ENCODE measurements at regions not wholly inside any gene's neighbourhood (a gene's known extent, or its start where the extent isn't known, plus 50 kb on each side); places are given as distances from the start of the nearest gene placed in this dataset.
A peak's percentile ranks its signal among the peaks of the same experiment; 100 is the strongest.

DNA sequence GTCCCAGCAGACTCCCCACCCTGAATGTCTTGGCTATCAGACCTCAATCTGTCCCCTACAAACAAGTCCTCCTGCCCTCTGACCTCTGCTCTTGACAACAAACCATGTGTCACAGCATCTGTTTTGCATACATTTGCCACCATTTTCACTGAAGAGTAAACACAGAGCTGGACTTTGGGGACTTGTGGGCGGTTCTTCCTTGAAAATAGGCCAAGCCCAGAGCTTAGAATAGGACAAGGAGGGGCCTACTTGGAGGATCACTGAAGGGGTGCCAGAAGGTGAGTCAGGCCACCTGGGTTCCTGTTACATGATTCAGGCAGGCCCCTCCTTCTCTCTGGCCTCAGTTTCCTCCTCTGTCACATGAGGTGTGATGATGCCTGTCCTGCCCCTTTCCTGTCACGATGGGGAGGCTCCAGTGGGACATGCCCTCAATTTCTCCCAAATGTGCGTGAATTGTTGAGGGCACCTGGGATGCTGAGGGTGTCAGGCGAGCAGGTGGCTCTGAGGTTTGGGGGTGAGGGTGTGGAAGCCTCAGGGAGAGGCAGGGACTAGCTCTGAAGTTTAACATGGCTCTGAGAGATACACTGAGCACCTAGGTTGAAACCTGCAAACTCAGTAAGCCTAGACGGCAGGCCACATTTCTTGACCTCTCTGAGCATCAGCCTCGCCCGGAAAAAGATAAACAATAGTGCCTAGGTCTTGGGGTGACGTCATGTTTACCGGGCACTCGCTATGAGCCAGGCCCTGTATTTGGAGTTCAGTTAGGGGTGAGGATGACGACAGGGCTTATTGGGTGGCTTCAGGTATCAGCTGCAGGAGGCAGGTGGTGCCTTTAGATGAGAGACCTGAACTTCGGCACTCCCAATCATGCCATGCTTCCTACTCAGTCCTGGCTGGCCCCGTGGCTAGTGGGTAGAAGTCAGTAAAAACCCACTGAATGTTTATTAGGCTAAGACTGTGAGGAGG is 107.6 kb upstream of the PITX1 start:
- no peaks in the 10 kb centered on the region for H3K36me3 ChIP-seq
- H3K27ac ChIP-seq = peak overlapping the region in 2 of 4 donors; percentile 70 to 75
- intact Hi-C loops (cut with DNase I) = loop anchor here (5.0 kb wide), 1 partner anchor 51 kb away; no protein-coding TSS in a partner anchor
- no peaks in the 10 kb centered on the region for H3K9me3 ChIP-seq
- 30 to 74% methylated on average over 13 of the region's 13 CpGs for WGBS, 2 donors
- H3K27me3 ChIP-seq = no peaks in the 10 kb centered on the region
- peaks cover 0 to 43% (median 39%) of the 10 kb centered on the region in 4 donors for H3K4me1 ChIP-seq
- H3K4me3 ChIP-seq = no peak overlapping the region
- TF ChIP-seq POLR2A (IDR thresholded peaks at IDR 0.05) (no peak), EP300 (IDR thresholded peaks at IDR 0.05) (no peak), POLR2AphosphoS5 (IDR thresholded peaks at IDR 0.05) (no peak)
- TF ChIP-seq, protein P1, sequence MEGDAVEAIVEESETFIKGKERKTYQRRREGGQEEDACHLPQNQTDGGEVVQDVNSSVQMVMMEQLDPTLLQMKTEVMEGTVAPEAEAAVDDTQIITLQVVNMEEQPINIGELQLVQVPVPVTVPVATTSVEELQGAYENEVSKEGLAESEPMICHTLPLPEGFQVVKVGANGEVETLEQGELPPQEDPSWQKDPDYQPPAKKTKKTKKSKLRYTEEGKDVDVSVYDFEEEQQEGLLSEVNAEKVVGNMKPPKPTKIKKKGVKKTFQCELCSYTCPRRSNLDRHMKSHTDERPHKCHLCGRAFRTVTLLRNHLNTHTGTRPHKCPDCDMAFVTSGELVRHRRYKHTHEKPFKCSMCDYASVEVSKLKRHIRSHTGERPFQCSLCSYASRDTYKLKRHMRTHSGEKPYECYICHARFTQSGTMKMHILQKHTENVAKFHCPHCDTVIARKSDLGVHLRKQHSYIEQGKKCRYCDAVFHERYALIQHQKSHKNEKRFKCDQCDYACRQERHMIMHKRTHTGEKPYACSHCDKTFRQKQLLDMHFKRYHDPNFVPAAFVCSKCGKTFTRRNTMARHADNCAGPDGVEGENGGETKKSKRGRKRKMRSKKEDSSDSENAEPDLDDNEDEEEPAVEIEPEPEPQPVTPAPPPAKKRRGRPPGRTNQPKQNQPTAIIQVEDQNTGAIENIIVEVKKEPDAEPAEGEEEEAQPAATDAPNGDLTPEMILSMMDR (IDR thresholded peaks at IDR 0.05) = no peak
- no peak for DNase-seq

DNA sequence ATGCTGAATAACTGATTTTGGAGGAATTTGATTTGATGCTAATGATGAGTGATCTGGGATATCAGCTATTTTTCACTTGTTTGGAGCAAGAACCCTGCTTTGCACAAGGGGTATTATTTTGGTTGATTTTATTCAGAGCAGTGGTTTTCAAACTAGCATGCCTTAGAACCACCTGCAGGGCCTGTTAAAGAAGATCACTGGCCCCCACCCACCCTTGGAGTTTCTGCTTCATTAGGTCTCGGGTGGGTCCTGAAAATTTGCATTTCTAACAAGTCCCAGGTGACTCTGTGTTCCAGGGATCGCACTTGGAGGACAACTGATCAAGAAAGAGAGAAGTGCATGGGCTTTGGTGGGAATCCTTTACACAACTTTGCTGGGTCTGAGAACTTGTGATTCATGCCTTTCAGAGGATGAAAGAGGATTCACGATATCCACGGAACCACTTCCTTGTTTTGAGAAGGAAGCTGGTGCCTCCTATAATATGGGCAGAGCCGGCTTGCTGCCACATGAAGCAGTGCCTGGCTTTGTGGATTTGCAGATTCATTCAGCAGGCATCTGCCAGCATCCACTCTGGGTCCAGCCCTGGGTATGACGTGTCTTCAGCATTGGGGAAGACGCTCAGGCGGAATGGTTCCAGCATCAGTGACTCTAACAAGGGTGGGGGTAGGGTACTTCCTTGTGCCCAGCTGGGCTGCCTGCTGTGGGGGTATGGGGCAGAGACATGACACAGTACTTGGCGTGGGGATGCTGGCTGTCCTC is 106.6 kb upstream of the PITX1 start:
- DNase-seq = peak; percentile 74
- WGBS, 2 donors = 45 to 52% methylated on average over 9 of the region's 9 CpGs
- Histone ChIP-seq H3K27ac (peak overlapping the region in 3 of 4 donors; percentile 2 to 75 (median 70)), H3K4me1 (peaks cover 0 to 43% (median 39%) of the 10 kb centered on the region in 4 donors), H3K27me3 (no peaks in the 10 kb centered on the region), H3K9me3 (no peaks in the 10 kb centered on the region), H3K36me3 (no peaks in the 10 kb centered on the region), H3K4me3 (no peak overlapping the region)
- intact Hi-C loops (cut with DNase I) = loop anchor here (5.0 kb wide), 1 partner anchor 52 kb away; no protein-coding TSS in a partner anchor
- TF ChIP-seq, protein P1 (IDR thresholded peaks at IDR 0.05) = no peak
- TF ChIP-seq EP300 (IDR thresholded peaks at IDR 0.05) (no peak), POLR2A (IDR thresholded peaks at IDR 0.05) (no peak), POLR2AphosphoS5 (IDR thresholded peaks at IDR 0.05) (no peak)

DNA sequence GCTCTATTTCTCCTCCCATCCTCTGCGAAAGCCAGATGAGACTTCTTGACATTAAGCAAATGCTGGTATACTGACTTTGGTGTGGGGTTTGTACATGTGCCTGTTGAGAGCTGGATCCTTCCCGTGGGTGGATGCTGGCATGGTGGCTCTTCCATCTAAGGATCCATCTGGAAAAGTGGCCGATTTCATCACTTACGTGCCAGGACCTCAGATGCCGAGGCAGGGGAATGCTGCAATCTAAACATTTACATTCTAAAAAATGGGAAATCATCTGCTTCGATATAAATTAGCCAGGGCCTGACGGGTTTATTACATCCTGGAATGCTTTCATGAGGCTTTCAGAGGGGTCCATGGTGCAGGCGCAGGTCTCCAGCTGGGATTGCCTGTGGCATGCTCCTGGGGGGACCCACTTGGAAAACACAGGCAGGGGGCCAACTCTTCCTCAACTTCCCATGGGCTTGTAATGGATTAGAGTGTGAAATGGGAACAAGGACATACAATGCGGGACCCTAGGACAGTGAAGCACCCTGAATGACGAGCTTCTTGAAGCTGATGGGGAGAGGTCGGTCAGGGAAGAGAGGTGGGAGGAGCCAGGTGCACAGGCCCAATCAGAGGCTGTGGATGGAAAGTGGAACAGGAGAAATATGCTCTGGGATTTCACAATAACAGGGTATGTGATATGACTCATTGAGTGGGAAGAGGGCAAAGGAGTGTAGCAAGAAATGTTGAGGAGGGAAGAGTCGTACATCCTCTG is 105.5 kb upstream of the PITX1 start:
- peak; percentile 73 for DNase-seq
- Histone ChIP-seq H3K27ac (peak overlapping the region; percentile 38 to 75 (median 58)), H3K27me3 (no peaks in the 10 kb centered on the region), H3K4me1 (peaks cover 0 to 43% (median 39%) of the 10 kb centered on the region in 4 donors), H3K9me3 (no peaks in the 10 kb centered on the region), H3K36me3 (no peaks in the 10 kb centered on the region), H3K4me3 (no peak overlapping the region)
- 69 to 79% methylated on average over 12 of the region's 12 CpGs for WGBS, 2 donors
- intact Hi-C loops (cut with DNase I) = loop anchor here (5.0 kb wide), 1 partner anchor 53 kb away; no protein-coding TSS in a partner anchor
- TF ChIP-seq EP300 (IDR thresholded peaks at IDR 0.05) (peak in 1 of 4 donors; percentile 26), POLR2AphosphoS5 (IDR thresholded peaks at IDR 0.05) (peak in 2 of 4 donors; percentile 38 to 57), POLR2A (IDR thresholded peaks at IDR 0.05) (no peak)
- TF ChIP-seq, protein P1 (IDR thresholded peaks at IDR 0.05) = no peak

DNA sequence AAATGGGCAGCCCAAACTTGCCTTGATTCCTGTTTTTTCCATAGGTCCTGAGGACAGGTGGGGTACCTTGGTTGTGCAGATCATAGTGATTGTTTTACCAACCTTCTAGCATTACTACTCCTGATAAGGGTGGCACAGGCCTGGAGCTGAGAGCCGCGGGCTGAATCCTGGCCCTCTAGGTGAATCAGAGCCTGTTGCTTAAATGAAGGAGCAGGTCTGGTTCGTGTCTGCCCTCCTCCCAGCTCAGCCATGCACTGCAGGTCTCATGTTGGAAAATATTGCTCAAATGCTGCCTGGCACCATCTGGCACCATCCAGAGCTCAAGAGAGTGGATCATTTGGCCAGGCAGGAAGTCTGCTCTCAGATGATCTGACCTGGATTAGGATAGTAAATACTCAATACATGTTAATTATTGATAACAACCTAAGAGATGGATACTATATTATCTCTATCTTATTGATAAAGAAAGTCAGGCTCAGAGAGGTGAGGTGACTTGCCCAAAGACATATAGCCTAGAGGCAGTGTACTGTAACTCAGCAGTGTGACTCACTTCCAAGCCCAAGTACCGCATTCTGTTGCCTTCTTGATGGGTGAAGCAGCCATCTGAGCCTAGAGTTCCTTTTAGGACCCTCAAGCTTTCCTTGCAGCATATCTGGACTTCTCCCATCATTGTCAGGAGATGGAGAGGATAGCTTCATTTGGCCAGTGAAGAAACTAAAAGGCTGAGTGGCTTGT is 104.3 kb upstream of the PITX1 start:
- WGBS, 2 donors = 88 to 91% methylated on average over 4 of the region's 4 CpGs
- H3K9me3 ChIP-seq = no peaks in the 10 kb centered on the region
- no peak overlapping the region for H3K4me3 ChIP-seq
- no peaks in the 10 kb centered on the region for H3K27me3 ChIP-seq
- H3K27ac ChIP-seq = peak overlapping the region in 3 of 4 donors; percentile 45 to 75 (median 70)
- peaks cover 0 to 43% (median 39%) of the 10 kb centered on the region in 4 donors for H3K4me1 ChIP-seq
- no peak for TF ChIP-seq POLR2A (IDR thresholded peaks at IDR 0.05)
- no peak for TF ChIP-seq POLR2AphosphoS5 (IDR thresholded peaks at IDR 0.05)
- TF ChIP-seq, protein P1 (IDR thresholded peaks at IDR 0.05) = no peak
- no peak for TF ChIP-seq EP300 (IDR thresholded peaks at IDR 0.05)
- no peaks in the 10 kb centered on the region for H3K36me3 ChIP-seq
- no peak for DNase-seq
- intact Hi-C loops (cut with DNase I) = no loop called here
